Upper lobe of right lung (tissue), 1 donor: ENCODE measurements at regions not wholly inside any gene's neighbourhood (a gene's known extent, or its start where the extent isn't known, plus 50 kb on each side); places are given as distances from the start of the nearest gene placed in this dataset.

ENCODE experiments used
- ATAC-seq: fragments of 200-7000 bp; cut with Tn5 transposase; one replicate; pipeline ENCODE4 v1.9.1; 2020; ENCODE audit warnings: mild to moderate bottlenecking, moderate library complexity
- DNase-seq: peaks from one replicate; pipeline ENCODE4 v3.0.0-alpha.2; 2020
- H3K27ac ChIP-seq: fragments of 200-600 bp; one replicate; pipeline ENCODE4 v1.8.0; 2022
- H3K27me3 ChIP-seq: fragments of 200-600 bp; one replicate; pipeline ENCODE4 v1.8.0; 2022; ENCODE audit warnings: mild to moderate bottlenecking
- H3K36me3 ChIP-seq: fragments of 200-600 bp; one replicate; pipeline ENCODE4 v1.8.0; 2022
- H3K4me1 ChIP-seq: fragments of 200-600 bp; one replicate; pipeline ENCODE4 v1.8.0; 2022
- H3K4me3 ChIP-seq: fragments of 200-600 bp; one replicate; pipeline ENCODE4 v1.8.0; 2022; ENCODE audit warnings: mild to moderate bottlenecking
- H3K9me3 ChIP-seq: fragments of 200-600 bp; one replicate; pipeline ENCODE4 v1.8.0; 2022
- intact Hi-C: fragments of 100-400 bp; cut with DNase I; formaldehyde crosslinking; loops from one replicate; pipeline ENCODE4 v1.11.0; 2022
- TF ChIP-seq, protein P1 (sequence below): fragments of 200-600 bp; IDR thresholded peaks from one replicate; pipeline ENCODE4 v1.8.0; 2022; ENCODE audit warnings: antibody characterized with exemption
- donor health status: DM: no; HTN: yes; CAD: no; lungs with severe emphysema.

DNA sequence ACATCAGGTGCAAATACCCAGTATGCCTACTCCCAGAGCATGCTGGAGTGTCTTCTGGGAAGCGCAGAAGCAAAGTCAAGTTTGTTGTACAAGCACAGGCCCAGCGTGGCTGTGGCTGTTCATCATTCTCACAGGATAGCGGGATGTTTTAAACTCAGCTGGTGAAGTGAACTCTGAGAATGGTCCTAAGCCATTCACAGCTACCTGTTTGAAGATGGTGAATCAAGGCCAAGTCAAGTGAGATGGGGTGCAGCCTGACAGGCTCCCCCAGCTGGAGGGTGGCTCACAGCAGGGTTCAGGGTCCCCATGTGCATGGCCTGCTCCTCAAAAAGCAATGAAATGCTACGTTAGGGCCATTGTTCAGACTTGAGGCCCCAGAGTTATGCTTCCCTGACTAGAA lies 304.7 kb upstream of the FOXQ1 start:
- TF ChIP-seq, protein P1, sequence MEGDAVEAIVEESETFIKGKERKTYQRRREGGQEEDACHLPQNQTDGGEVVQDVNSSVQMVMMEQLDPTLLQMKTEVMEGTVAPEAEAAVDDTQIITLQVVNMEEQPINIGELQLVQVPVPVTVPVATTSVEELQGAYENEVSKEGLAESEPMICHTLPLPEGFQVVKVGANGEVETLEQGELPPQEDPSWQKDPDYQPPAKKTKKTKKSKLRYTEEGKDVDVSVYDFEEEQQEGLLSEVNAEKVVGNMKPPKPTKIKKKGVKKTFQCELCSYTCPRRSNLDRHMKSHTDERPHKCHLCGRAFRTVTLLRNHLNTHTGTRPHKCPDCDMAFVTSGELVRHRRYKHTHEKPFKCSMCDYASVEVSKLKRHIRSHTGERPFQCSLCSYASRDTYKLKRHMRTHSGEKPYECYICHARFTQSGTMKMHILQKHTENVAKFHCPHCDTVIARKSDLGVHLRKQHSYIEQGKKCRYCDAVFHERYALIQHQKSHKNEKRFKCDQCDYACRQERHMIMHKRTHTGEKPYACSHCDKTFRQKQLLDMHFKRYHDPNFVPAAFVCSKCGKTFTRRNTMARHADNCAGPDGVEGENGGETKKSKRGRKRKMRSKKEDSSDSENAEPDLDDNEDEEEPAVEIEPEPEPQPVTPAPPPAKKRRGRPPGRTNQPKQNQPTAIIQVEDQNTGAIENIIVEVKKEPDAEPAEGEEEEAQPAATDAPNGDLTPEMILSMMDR: no peak
- intact Hi-C loops: no loop called here
- DNase-seq: no peak
- H3K36me3 ChIP-seq: no peaks in the 10 kb centered on the region
- H3K4me3 ChIP-seq: no peak overlapping the region
- H3K27me3 ChIP-seq: no peaks in the 10 kb centered on the region
- ATAC-seq: no peak
- H3K4me1 ChIP-seq: no peaks in the 10 kb centered on the region
- no peaks in the 10 kb centered on the region for H3K9me3 ChIP-seq
- H3K27ac ChIP-seq: no peak overlapping the region

DNA sequence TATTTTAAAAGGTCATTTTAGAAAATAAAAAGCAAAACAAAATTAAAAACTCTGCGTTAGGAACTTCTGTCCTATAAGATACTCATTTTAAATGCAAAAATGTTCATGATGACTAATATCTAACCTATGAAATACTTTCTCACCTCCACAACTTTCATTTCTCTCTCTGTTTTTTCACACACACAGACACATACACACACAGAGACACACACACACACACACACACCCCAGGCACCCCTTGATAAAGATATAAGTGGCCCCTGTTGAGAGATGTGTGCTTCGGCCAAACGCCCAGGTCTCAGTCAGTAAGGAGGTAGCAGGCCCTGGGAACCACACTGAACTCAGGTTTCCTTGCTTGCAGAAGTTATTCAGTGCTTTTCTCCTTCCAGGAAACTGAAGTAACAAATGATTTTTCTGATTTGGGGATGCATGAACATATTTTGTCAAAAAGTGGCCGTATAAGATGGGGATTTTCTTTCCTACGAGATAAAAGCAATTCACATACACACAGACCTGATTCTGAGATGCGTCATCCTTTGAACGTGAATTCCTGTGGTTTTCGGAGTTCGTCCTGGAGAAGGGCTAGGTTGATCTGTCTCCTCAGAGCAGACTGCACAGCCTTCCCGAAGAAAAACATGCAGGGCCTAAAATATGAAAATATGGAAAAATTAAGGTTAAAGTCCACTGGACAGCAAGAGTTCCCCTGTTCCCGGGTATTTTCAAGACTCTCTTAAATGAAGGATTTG lies 306.8 kb upstream of the FOXQ1 start:
- Histone ChIP-seq H3K27me3 (no peaks in the 10 kb centered on the region), H3K4me1 (no peaks in the 10 kb centered on the region), H3K4me3 (no peak overlapping the region), H3K9me3 (no peaks in the 10 kb centered on the region), H3K27ac (no peak overlapping the region), H3K36me3 (no peaks in the 10 kb centered on the region)
- no peak for ATAC-seq
- DNase-seq: no peak
- intact Hi-C loops: no loop called here
- TF ChIP-seq, protein P1: no peak

DNA sequence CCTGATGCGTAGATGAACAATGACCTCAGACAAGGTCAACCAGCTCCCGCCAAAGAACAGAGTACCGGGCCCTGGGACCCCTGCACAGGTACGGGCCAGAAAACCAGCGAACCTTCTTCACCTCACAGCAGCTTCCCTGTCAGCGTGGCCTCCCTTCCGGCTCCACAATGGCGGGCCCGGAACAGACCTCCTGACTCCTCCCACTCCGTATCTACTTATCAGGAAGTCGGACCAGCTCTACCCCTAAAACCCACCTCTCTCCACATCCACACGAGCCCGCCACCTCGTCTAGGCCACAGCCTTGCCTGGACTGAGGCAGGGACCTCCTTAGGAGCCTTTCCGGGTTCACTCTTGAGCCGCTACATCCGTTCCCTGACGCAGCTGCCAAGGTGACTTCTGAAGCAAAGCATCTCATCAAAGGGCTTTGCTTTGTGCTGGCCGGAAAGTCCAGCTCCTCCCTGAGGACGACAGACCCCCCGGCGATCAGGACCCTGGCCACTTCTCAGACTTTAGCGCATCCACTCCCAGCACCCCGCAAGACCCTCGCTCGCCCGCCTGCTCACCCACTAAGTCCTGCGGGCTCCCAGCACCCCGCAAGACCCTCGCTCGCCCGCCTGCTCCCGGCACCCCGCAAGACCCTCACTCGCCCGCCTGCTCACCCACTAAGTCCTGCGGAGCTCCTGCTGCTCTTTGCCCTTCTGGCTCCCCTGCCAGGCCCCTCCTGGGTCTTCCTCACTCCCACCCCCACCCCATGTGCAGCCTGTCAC lies 308.3 kb upstream of the FOXQ1 start:
- Histone ChIP-seq H3K4me1 (no peaks in the 10 kb centered on the region), H3K36me3 (no peaks in the 10 kb centered on the region), H3K27me3 (no peaks in the 10 kb centered on the region), H3K27ac (no peak overlapping the region), H3K4me3 (no peak overlapping the region), H3K9me3 (no peaks in the 10 kb centered on the region)
- ATAC-seq: no peak
- TF ChIP-seq, protein P1: no peak
- no peak for DNase-seq
- intact Hi-C loops: no loop called here

DNA sequence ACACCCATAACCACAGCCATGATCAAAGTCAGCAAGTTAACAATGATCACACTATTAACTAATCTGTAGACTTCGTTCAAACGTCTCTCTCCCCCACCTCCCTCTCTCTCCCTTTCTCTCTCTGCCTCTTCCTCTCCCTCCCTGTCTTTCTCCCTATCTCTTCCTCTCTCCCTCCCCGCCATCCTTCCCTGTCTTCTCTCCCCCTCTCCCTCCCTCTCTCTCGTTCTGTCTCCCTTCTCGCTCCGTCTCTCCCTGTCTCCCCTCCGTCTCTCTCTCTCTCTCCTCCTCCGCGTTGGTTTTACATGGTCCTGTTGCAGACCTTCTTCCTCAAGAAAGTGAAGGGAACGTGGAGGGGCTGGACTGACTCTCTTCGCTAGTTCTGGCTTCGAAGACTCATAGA lies 308.9 kb upstream of the FOXQ1 start:
- no peaks in the 10 kb centered on the region for H3K36me3 ChIP-seq

DNA sequence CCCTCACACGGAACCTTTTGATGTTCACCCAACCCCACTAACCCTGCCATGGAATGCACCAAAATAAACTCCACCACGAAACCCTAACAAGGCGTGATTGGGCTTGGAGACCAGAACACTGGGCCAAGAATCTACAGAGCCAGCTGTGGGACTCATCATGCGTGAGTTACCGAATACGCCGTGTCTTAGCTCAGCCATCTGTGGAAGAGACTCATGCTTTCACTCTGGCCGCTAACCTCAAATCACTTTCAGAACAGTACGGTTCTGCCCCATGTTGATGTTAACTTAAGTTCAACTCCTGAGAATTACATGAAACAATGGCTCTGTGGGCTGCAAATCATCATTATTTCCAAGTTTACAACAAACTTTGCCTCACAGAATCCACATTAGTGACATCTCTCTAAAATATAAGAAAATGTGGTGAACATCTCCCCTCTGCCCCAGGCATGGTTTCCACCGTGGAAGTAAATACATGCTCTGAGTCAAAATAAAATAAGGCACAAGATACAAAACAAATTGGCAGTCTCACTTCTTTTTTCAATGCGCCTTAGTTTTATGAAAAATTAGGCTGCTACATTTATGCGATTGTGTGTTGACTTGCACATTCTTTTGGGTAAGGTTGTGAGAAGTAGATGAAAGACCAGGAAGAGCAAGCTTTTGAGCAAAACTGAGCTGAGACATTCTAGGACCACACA lies 308.9 kb upstream of the EXOC2 start:
- Histone ChIP-seq H3K4me1 (no peaks in the 10 kb centered on the region), H3K9me3 (no peaks in the 10 kb centered on the region), H3K27ac (no peak overlapping the region), H3K36me3 (no peaks in the 10 kb centered on the region), H3K4me3 (no peak overlapping the region), H3K27me3 (no peaks in the 10 kb centered on the region)
- intact Hi-C loops: no loop called here
- peak; percentile 10 for ATAC-seq
- no peak for DNase-seq
- TF ChIP-seq, protein P1: no peak

More for the DNA sequence above, 308.9 kb upstream of the FOXQ1 start:
- H3K4me1 ChIP-seq: no peaks in the 10 kb centered on the region
- H3K4me3 ChIP-seq: no peak overlapping the region
- no peak overlapping the region for H3K27ac ChIP-seq
- H3K9me3 ChIP-seq: no peaks in the 10 kb centered on the region
- DNase-seq: no peak
- intact Hi-C loops: no loop called here
- H3K27me3 ChIP-seq: no peaks in the 10 kb centered on the region
- no peak for ATAC-seq
- TF ChIP-seq, protein P1: no peak
